GM21390 (cell line): ENCODE measurements at regions not wholly inside any gene's neighbourhood (a gene's known extent, or its start where the extent isn't known, plus 50 kb on each side); places are given as distances from the start of the nearest gene placed in this dataset.
"Not testable (repeated sequence)": the region's sequence is repeated elsewhere in the genome, so short reads cannot be mapped to it uniquely, and the experiment has no call there.

Experiments
- ATAC-seq: cut with Tn5 transposase; IDR thresholded peaks from one replicate; pipeline ENCODE4 v1.9.1; 2021; ENCODE audit not compliant: unreplicated experiment

- not testable (repeated sequence) for ATAC-seq
Observed at GRCh38 chr2:87196720-87197388, 175.2 kb upstream of the PLGLB1 start.

GRCh38 chr2:87198422-87198821 lies 176.8 kb upstream of the PLGLB1 start:
- ATAC-seq: not testable (repeated sequence)

GRCh38 chr2:87199228-87199627 lies 177.6 kb upstream of the PLGLB1 start:
- not testable (repeated sequence) for ATAC-seq

GRCh38 chr2:87204569-87205147 lies 183.0 kb upstream of the PLGLB1 start:
- not testable (repeated sequence) for ATAC-seq

GRCh38 chr2:87212938-87213337 lies 191.3 kb upstream of the PLGLB1 start:
- not testable (repeated sequence) for ATAC-seq

GRCh38 chr2:87217005-87217404 lies 195.4 kb upstream of the PLGLB1 start:
- ATAC-seq: not testable (repeated sequence)

GRCh38 chr2:87217741-87218410 lies 196.2 kb upstream of the PLGLB1 start:
- ATAC-seq: not testable (repeated sequence)

- not testable (repeated sequence) for ATAC-seq
Observed at GRCh38 chr2:87220651-87221050, 199.0 kb upstream of the PLGLB1 start.

- ATAC-seq: not testable (repeated sequence)
Observed at GRCh38 chr2:87222131-87222530, 200.5 kb upstream of the PLGLB1 start.

GRCh38 chr2:87223873-87224272 lies 202.2 kb upstream of the PLGLB1 start:
- not testable (repeated sequence) for ATAC-seq

- not testable (repeated sequence) for ATAC-seq
Observed at GRCh38 chr2:87229091-87229689, 207.5 kb upstream of the PLGLB1 start.

GRCh38 chr2:87229964-87230363 lies 208.3 kb upstream of the PLGLB1 start:
- ATAC-seq: not testable (repeated sequence)

- ATAC-seq: not testable (repeated sequence)
Observed at GRCh38 chr2:87235333-87235981, 213.8 kb upstream of the PLGLB1 start.

- ATAC-seq: not testable (repeated sequence)
Observed at GRCh38 chr2:87237570-87238336, 216.1 kb upstream of the PLGLB1 start.

GRCh38 chr2:87239558-87240215 lies 218.0 kb upstream of the PLGLB1 start:
- not testable (repeated sequence) for ATAC-seq

GRCh38 chr2:87246066-87246717 lies 224.5 kb upstream of the PLGLB1 start:
- ATAC-seq: not testable (repeated sequence)

GRCh38 chr2:87252046-87252445 lies 230.4 kb upstream of the PLGLB1 start:
- not testable (repeated sequence) for ATAC-seq

GRCh38 chr2:87254562-87254961 lies 232.9 kb upstream of the PLGLB1 start:
- ATAC-seq: not testable (repeated sequence)

- ATAC-seq: not testable (repeated sequence)
Observed at GRCh38 chr2:87255410-87255809, 233.8 kb upstream of the PLGLB1 start.
